ENCODE measurements at regions not wholly inside any gene's neighbourhood (a gene's known extent, or its start where the extent isn't known, plus 50 kb on each side); places are given as distances from the start of the nearest gene placed in this dataset.

- ATAC-seq (no peak), DNase-seq (ENCODE audit: low spot score) (no peak)
- no peak overlapping the region for H3K4me3 ChIP-seq
- Mint-ChIP-seq H3K9me3 (no peaks in the 10 kb centered on the region), H3K27me3 (ENCODE audit: insufficient read depth, low read depth, poor library complexity) (no peaks in the 10 kb centered on the region), H3K4me3 (no peak overlapping the region), H3K27ac (no peak overlapping the region), H3K36me3 (ENCODE audit: low read depth) (no peaks in the 10 kb centered on the region), H3K4me1 (no peaks in the 10 kb centered on the region; the same call in 1 of the 3 replicates)
- no peaks in the 10 kb centered on the region for H3K79me2 ChIP-seq (replicated peaks; ENCODE audit: insufficient read depth)
- no peak overlapping the region for H3K4me2 ChIP-seq
- TF ChIP-seq NANOG (IDR thresholded peaks at IDR 0.05; ENCODE audit: borderline replicate concordance), result no peak
- no peak for TF ChIP-seq ZNF331 (CRISPR knock-in tag; IDR thresholded peaks at IDR 0.05; ENCODE audit: low read depth)
- H3K27ac ChIP-seq (ENCODE audit: low read depth), result no peak overlapping the region
- no peaks in the 10 kb centered on the region for H3K4me1 ChIP-seq (ENCODE audit: insufficient read depth)
- H3K36me3 ChIP-seq (ENCODE audit: insufficient read depth), result no peaks in the 10 kb centered on the region
- no peaks in the 10 kb centered on the region for H3F3A ChIP-seq (replicated peaks; ENCODE audit: low read depth)
- no peaks in the 10 kb centered on the region for H3K27me3 ChIP-seq (ENCODE audit: insufficient read depth)
- H2AFZ ChIP-seq, result no peak overlapping the region
- H4K20me1 ChIP-seq (replicated peaks; ENCODE audit: insufficient read depth), result no peaks in the 10 kb centered on the region
- H3K9me2 ChIP-seq (ENCODE audit: insufficient read depth), result no peaks in the 10 kb centered on the region
Measured at GRCh38 chr7:45241339-45242109, 83.9 kb downstream of the RAMP3 start.

- no peak for DNase-seq (ENCODE audit: low spot score)
- Mint-ChIP-seq H3K27ac (no peak overlapping the region), H3K27me3 (ENCODE audit: insufficient read depth, low read depth, poor library complexity) (no peaks in the 10 kb centered on the region), H3K36me3 (ENCODE audit: low read depth) (no peaks in the 10 kb centered on the region), H3K4me3 (no peak overlapping the region), H3K4me1 (no peaks in the 10 kb centered on the region; the same call in 1 of the 3 replicates), H3K9me3 (no peaks in the 10 kb centered on the region)
- no peak overlapping the region for H3K4me3 ChIP-seq
- peak overlapping the region; percentile 32; the same call in 1 of the 2 replicates for H2AFZ ChIP-seq
- H3K36me3 ChIP-seq (ENCODE audit: insufficient read depth), result no peaks in the 10 kb centered on the region
- H3F3A ChIP-seq (replicated peaks; ENCODE audit: low read depth), result no peaks in the 10 kb centered on the region
- no peaks in the 10 kb centered on the region for H3K79me2 ChIP-seq (replicated peaks; ENCODE audit: insufficient read depth)
- H3K9me2 ChIP-seq (ENCODE audit: insufficient read depth), result no peaks in the 10 kb centered on the region
- no peaks in the 10 kb centered on the region for H4K20me1 ChIP-seq (replicated peaks; ENCODE audit: insufficient read depth)
- H3K4me1 ChIP-seq (ENCODE audit: insufficient read depth), result no peaks in the 10 kb centered on the region
- no peak overlapping the region for H3K4me2 ChIP-seq
- no peak overlapping the region for H3K27ac ChIP-seq (ENCODE audit: low read depth)
- ATAC-seq, result peak; percentile 34; the same call in 2 of the 3 replicates
- no peaks in the 10 kb centered on the region for H3K27me3 ChIP-seq (ENCODE audit: insufficient read depth)
- TF ChIP-seq NANOG (IDR thresholded peaks at IDR 0.05; ENCODE audit: borderline replicate concordance), result no peak
- TF ChIP-seq ZNF114 (CRISPR knock-in tag; IDR thresholded peaks at IDR 0.05), result no peak
- TF ChIP-seq ETS1 (IDR thresholded peaks at IDR 0.05), result no peak
- TF ChIP-seq JUNB (IDR thresholded peaks at IDR 0.05; ENCODE audit: unreplicated experiment), result no peak
- no peak for TF ChIP-seq ZNF462 (CRISPR knock-in tag; IDR thresholded peaks at IDR 0.05)
- TF ChIP-seq EZH2 (IDR thresholded peaks at IDR 0.05; ENCODE audit: low read depth, unreplicated experiment), result no peak
- TF ChIP-seq POLR2AphosphoS5 (IDR thresholded peaks at IDR 0.05; ENCODE audit: low read depth), result no peak
- TF ChIP-seq CTCF (conservative IDR thresholded peaks at IDR 0.05; ENCODE audit: low read depth in 2 of 2), result no peak
- no peak for TF ChIP-seq ZNF331 (CRISPR knock-in tag; IDR thresholded peaks at IDR 0.05; ENCODE audit: low read depth)
- TF ChIP-seq CREB1 (CRISPR knock-in tag; IDR thresholded peaks at IDR 0.05; ENCODE audit: low read depth), result no peak
Measured at GRCh38 chr7:45242261-45242660, 84.7 kb downstream of the RAMP3 start.

Data from GM23338 (cell line).